ENCODE measurements at regions not wholly inside any gene's neighbourhood (a gene's known extent, or its start where the extent isn't known, plus 50 kb on each side); places are given as distances from the start of the nearest gene placed in this dataset.
A peak's percentile ranks its signal among the peaks of the same experiment; 100 is the strongest.

- DNase-seq (ENCODE audit: low spot score) = no peak
Measured at GRCh38 chr2:83650898-83651297, 808.2 kb downstream of the SUCLG1 start.

GRCh38 chr2:83650161-83650560 lies 808.9 kb downstream of the SUCLG1 start:
- DNase-seq (ENCODE audit: low spot score) = no peak

GRCh38 chr2:83640506-83640905 lies 818.6 kb downstream of the SUCLG1 start:
- DNase-seq (ENCODE audit: low spot score) = no peak

- DNase-seq (ENCODE audit: low spot score) = no peak
Measured at GRCh38 chr2:83633423-83633822, 825.7 kb downstream of the SUCLG1 start.

GRCh38 chr2:83630351-83630750 lies 828.7 kb downstream of the SUCLG1 start:
- no peak for DNase-seq (ENCODE audit: low spot score)

- DNase-seq (ENCODE audit: low spot score) = no peak
Measured at GRCh38 chr2:83615511-83615910, 843.6 kb downstream of the SUCLG1 start.

GRCh38 chr2:83613178-83613577 lies 845.9 kb downstream of the SUCLG1 start:
- no peak for DNase-seq (ENCODE audit: low spot score)

- no peak for DNase-seq (ENCODE audit: low spot score)
Measured at GRCh38 chr2:83602753-83603152, 856.3 kb downstream of the SUCLG1 start.

GRCh38 chr2:83596592-83597282 lies 862.3 kb downstream of the SUCLG1 start:
- DNase-seq (ENCODE audit: low spot score) = no peak

- no peak for DNase-seq (ENCODE audit: low spot score)
Measured at GRCh38 chr2:83595926-83596325, 863.2 kb downstream of the SUCLG1 start.

GRCh38 chr2:83595121-83595690 lies 863.9 kb downstream of the SUCLG1 start:
- no peak for DNase-seq (ENCODE audit: low spot score)

GRCh38 chr2:83594241-83595120 lies 864.6 kb downstream of the SUCLG1 start:
- no peak for DNase-seq (ENCODE audit: low spot score)

- DNase-seq (ENCODE audit: low spot score) = no peak
Measured at GRCh38 chr2:83587309-83587708, 871.8 kb downstream of the SUCLG1 start.

GRCh38 chr2:83585250-83585649 lies 873.8 kb downstream of the SUCLG1 start:
- DNase-seq (ENCODE audit: low spot score) = no peak

- no peak for DNase-seq (ENCODE audit: low spot score)
Measured at GRCh38 chr2:83584672-83585071, 874.4 kb downstream of the SUCLG1 start.

- no peak for DNase-seq (ENCODE audit: low spot score)
Measured at GRCh38 chr2:83582589-83582988, 876.5 kb downstream of the SUCLG1 start.

GRCh38 chr2:83579507-83579906 lies 879.6 kb downstream of the SUCLG1 start:
- no peak for DNase-seq (ENCODE audit: low spot score)

- DNase-seq (ENCODE audit: low spot score) = no peak
Measured at GRCh38 chr2:83578405-83578804, 880.7 kb downstream of the SUCLG1 start.

- DNase-seq (ENCODE audit: low spot score) = no peak
Measured at GRCh38 chr2:83574614-83575013, 884.5 kb downstream of the SUCLG1 start.

- DNase-seq (ENCODE audit: low spot score) = no peak
Measured at GRCh38 chr2:83573060-83573459, 886.0 kb downstream of the SUCLG1 start.

GRCh38 chr2:83572400-83572799 lies 886.7 kb downstream of the SUCLG1 start:
- DNase-seq (ENCODE audit: low spot score) = no peak

GRCh38 chr2:83567551-83567950 lies 891.5 kb downstream of the SUCLG1 start:
- DNase-seq (ENCODE audit: low spot score) = no peak

- peak; percentile 8 for DNase-seq (ENCODE audit: low spot score)
Measured at GRCh38 chr2:83565626-83566025, 893.5 kb downstream of the SUCLG1 start.
